WTC11 (cell line): ENCODE measurements at regions not wholly inside any gene's neighbourhood (a gene's known extent, or its start where the extent isn't known, plus 50 kb on each side); places are given as distances from the start of the nearest gene placed in this dataset.

Source experiments
- ATF3 ChIP-seq: sonication (generic); formaldehyde crosslinking; conservative IDR thresholded peaks from 2 replicates; pipeline ENCODE4 v1.8.1; 2022; ENCODE audit warnings: mild to moderate bottlenecking, missing genetic modification reagents
- CTCF ChIP-seq: fragments of 200-600 bp; IDR thresholded peaks from 2 replicates; pipeline ENCODE4 v1.8.0; 2022; ENCODE audit warnings: antibody characterized with exemption
- JUN ChIP-seq: sonication (generic); formaldehyde crosslinking; IDR thresholded peaks from 2 replicates; pipeline ENCODE4 v1.8.0; 2023; ENCODE audit warnings: mild to moderate bottlenecking, missing genetic modification reagents
- TEAD4 ChIP-seq: sonication (generic); formaldehyde crosslinking; IDR thresholded peaks from 2 replicates; pipeline ENCODE4 v1.8.0; 2022; ENCODE audit warnings: mild to moderate bottlenecking, missing genetic modification reagents
- TF ChIP-seq, protein P1 (sequence below): sonication (generic); formaldehyde crosslinking; IDR thresholded peaks from 2 replicates; pipeline ENCODE4 v1.8.1; 2023; ENCODE audit warnings: mild to moderate bottlenecking, missing genetic modification reagents, borderline replicate concordance
- TF ChIP-seq, protein P2 (sequence below): fragments of 250-450 bp; sonication (Bioruptor Pico); IDR thresholded peaks from 2 replicates; pipeline ENCODE4 v1.8.0; 2021; ENCODE audit warnings: mild to moderate bottlenecking
- TF ChIP-seq, protein P3 (sequence below): sonication (generic); formaldehyde crosslinking; IDR thresholded peaks from 2 replicates; pipeline ENCODE4 v1.8.0; 2023; ENCODE audit warnings: mild to moderate bottlenecking, missing genetic modification reagents
- TF ChIP-seq, protein P4 (sequence below): sonication (generic); formaldehyde crosslinking; IDR thresholded peaks from 2 replicates; pipeline ENCODE4 v1.8.0; 2022; ENCODE audit warnings: mild to moderate bottlenecking, missing genetic modification reagents

GRCh38 chr2:60621688-60622429 is 68.4 kb upstream of the BCL11A start:
- TF ChIP-seq, protein P1, sequence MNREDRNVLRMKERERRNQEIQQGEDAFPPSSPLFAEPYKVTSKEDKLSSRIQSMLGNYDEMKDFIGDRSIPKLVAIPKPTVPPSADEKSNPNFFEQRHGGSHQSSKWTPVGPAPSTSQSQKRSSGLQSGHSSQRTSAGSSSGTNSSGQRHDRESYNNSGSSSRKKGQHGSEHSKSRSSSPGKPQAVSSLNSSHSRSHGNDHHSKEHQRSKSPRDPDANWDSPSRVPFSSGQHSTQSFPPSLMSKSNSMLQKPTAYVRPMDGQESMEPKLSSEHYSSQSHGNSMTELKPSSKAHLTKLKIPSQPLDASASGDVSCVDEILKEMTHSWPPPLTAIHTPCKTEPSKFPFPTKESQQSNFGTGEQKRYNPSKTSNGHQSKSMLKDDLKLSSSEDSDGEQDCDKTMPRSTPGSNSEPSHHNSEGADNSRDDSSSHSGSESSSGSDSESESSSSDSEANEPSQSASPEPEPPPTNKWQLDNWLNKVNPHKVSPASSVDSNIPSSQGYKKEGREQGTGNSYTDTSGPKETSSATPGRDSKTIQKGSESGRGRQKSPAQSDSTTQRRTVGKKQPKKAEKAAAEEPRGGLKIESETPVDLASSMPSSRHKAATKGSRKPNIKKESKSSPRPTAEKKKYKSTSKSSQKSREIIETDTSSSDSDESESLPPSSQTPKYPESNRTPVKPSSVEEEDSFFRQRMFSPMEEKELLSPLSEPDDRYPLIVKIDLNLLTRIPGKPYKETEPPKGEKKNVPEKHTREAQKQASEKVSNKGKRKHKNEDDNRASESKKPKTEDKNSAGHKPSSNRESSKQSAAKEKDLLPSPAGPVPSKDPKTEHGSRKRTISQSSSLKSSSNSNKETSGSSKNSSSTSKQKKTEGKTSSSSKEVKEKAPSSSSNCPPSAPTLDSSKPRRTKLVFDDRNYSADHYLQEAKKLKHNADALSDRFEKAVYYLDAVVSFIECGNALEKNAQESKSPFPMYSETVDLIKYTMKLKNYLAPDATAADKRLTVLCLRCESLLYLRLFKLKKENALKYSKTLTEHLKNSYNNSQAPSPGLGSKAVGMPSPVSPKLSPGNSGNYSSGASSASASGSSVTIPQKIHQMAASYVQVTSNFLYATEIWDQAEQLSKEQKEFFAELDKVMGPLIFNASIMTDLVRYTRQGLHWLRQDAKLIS (CRISPR knock-in tag) = no peak
- TF ChIP-seq, protein P2, sequence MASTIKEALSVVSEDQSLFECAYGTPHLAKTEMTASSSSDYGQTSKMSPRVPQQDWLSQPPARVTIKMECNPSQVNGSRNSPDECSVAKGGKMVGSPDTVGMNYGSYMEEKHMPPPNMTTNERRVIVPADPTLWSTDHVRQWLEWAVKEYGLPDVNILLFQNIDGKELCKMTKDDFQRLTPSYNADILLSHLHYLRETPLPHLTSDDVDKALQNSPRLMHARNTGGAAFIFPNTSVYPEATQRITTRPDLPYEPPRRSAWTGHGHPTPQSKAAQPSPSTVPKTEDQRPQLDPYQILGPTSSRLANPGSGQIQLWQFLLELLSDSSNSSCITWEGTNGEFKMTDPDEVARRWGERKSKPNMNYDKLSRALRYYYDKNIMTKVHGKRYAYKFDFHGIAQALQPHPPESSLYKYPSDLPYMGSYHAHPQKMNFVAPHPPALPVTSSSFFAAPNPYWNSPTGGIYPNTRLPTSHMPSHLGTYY (CRISPR knock-in tag) = no peak
- TF ChIP-seq, protein P3, sequence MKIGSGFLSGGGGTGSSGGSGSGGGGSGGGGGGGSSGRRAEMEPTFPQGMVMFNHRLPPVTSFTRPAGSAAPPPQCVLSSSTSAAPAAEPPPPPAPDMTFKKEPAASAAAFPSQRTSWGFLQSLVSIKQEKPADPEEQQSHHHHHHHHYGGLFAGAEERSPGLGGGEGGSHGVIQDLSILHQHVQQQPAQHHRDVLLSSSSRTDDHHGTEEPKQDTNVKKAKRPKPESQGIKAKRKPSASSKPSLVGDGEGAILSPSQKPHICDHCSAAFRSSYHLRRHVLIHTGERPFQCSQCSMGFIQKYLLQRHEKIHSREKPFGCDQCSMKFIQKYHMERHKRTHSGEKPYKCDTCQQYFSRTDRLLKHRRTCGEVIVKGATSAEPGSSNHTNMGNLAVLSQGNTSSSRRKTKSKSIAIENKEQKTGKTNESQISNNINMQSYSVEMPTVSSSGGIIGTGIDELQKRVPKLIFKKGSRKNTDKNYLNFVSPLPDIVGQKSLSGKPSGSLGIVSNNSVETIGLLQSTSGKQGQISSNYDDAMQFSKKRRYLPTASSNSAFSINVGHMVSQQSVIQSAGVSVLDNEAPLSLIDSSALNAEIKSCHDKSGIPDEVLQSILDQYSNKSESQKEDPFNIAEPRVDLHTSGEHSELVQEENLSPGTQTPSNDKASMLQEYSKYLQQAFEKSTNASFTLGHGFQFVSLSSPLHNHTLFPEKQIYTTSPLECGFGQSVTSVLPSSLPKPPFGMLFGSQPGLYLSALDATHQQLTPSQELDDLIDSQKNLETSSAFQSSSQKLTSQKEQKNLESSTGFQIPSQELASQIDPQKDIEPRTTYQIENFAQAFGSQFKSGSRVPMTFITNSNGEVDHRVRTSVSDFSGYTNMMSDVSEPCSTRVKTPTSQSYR (CRISPR knock-in tag) = no peak
- TF ChIP-seq JUN (no peak), CTCF (no peak), TEAD4 (CRISPR knock-in tag) (no peak), ATF3 (no peak)
- TF ChIP-seq, protein P4, sequence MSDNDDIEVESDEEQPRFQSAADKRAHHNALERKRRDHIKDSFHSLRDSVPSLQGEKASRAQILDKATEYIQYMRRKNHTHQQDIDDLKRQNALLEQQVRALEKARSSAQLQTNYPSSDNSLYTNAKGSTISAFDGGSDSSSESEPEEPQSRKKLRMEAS (CRISPR knock-in tag) = no peak
